GM21515 (cell line): ENCODE measurements at regions not wholly inside any gene's neighbourhood (a gene's known extent, or its start where the extent isn't known, plus 50 kb on each side); places are given as distances from the start of the nearest gene placed in this dataset.
"Not testable (repeated sequence)": the region's sequence is repeated elsewhere in the genome, so short reads cannot be mapped to it uniquely, and the experiment has no call there.

Experiments used
- ATAC-seq: cut with Tn5 transposase; IDR thresholded peaks from one replicate; pipeline ENCODE4 v1.9.1; 2021; ENCODE audit not compliant: unreplicated experiment

- no peak for ATAC-seq
Measured at GRCh38 chr1:242826701-242827336, 302.3 kb upstream of the PLD5 start.

- ATAC-seq = no peak
Measured at GRCh38 chr1:242824435-242824834, 299.9 kb upstream of the PLD5 start.

DNA sequence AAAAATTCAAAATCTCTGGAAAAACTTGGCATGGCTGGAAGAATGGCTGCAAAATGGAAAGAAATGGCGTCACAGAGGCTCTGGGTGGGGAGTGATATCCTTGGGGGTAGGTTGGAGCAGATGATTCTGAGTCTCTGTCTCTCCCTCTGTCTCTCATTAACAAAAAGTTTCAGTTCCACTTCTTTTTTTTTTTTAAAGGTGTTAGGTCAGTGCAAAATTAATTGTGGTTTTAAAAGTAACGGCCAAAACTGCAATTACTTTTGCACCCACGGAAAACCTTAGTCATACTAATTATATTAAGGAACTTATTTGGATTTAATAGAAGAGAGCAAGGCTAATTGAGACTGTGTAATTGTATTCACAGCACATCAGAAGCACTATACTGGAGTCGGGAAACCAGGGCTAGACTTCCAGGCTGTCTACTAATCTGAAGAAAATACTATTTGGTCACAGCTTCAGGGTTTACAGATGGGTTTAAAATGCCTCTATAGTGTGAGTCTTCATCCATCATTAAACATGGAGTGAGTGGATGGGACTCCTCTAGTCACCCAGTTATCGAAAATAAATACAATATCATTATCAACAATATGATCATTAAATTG lies 289.1 kb upstream of the PLD5 start:
- peak; percentile 90 for ATAC-seq

DNA sequence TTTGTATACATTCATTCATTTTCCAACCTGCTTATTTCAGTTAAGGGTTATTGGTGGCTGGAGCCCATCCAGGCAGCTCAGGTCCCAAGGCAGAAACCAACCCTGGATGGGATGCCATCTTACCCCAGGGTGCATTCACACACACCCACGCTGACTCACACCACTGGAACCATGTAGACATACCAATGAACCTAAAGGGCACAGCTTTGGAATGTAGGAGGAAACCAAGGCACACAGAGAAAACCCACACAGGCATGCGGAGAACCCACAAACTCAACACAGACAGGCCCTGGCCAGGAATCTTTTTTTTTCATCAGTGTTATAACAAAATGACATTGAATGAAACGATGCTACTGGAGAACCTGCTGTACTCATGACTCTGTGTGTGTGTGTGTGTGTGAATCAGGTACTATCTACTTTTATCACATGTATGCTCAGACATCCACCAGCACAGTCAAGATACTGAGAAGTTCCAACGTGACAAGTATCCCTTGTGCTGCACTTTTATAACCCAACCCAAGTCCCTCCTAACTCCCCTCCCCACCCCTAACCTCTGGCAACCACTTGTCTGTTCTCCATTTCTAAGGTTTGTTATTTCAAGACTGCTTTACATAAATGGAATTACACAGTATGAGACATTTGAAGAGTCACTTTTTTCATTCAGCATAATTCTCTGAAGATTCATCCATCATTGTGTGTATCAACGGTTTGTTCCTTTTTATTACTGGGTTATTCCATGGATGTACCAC lies 286.8 kb upstream of the PLD5 start:
- no peak for ATAC-seq

- no peak for ATAC-seq
Measured at GRCh38 chr1:242806324-242806723, 281.8 kb upstream of the PLD5 start.

DNA sequence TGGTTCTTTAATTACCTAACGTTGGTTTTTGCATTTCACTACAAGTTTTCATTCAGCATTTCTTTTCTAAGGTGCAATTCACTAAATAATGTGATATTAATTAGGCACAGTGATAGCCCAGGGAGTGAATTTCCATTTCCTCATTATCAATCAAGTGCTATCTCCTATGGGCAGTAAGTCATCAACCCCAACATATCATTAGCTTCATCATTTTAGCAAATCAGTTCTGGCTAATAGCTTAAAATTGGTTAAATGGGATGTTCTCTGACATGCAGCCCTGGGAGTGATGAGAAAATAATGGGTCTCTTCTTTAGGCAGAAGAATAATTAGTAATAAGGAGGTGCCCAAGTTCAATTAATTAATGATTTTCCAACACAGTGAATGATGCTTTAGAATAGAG lies 280.9 kb upstream of the PLD5 start:
- not testable (repeated sequence) for ATAC-seq

DNA sequence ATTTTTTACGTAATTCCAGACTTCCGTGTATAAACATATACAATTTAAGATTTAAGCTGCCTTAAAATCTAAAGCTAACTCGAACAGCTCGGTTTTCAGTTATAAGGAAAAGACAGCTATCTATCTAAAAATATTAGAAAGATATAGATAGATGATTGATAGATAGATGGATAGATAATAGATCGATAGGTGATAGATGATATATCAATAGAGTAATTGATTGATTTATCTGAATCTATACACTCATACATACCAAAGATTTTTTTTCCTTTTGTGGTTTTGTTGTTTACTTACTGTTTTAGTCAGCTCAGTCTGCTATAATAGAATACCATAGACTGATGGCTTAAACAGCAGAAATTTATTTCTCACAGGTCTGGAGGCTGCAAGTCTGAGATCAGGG lies 278.5 kb upstream of the PLD5 start:
- no peak for ATAC-seq

DNA sequence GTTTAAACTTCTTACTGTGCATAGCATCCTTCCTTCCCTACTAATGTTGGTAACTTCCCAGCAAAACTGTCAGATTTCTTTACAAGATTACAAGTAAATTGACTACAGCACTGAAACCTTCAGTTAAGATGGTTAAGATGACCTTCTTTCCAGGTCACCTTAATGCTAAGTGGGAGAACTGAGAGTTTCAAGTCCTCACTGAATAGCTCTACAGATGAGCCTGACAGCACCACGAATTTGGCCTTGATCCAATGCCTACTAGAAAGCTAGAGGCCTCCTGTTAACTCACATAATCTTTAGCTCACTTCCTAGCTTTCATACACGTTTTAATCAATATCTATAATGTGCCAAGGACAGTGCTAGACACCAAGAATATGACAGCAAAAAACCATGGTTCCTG lies 276.0 kb upstream of the PLD5 start:
- no peak for ATAC-seq

DNA sequence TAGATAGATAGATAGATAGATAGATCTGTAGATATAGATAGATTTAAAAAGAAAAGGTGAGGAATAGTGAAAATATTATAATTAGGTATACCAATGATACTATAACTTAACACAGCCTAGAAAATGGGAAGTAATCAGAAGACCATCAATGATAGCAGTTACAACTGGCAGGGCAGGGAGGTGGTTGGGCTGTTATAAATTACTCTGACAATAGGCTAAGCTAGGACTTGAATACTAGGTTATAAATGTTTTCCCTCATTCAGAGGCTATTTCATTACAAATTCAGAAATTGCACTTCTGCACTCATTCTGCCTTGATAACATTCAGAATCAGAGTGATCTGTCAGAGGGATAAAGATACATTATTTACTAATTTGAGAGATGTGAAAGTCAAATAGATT lies 273.4 kb upstream of the PLD5 start:
- no peak for ATAC-seq

GRCh38 chr1:242788771-242789170 lies 264.3 kb upstream of the PLD5 start:
- ATAC-seq = peak; percentile 72

DNA sequence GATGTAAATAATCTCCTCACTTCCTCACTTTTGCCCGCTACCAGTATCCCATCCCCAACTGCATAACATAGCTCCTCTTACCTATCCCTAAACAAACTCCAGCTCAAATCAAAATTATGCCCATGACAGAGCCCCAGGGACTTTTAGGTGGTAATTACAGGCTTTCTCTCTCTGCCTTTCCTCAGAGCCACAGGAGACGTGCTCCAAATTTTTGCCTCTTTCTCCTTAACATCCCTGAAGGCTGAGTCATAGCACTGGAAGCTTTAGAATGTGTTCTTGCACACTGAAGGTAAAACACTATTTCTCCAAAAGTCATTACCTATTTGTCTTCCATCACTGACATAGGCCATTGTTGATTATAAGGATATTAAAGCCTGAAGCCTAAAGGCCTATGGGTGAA lies 263.5 kb upstream of the PLD5 start:
- ATAC-seq = no peak

DNA sequence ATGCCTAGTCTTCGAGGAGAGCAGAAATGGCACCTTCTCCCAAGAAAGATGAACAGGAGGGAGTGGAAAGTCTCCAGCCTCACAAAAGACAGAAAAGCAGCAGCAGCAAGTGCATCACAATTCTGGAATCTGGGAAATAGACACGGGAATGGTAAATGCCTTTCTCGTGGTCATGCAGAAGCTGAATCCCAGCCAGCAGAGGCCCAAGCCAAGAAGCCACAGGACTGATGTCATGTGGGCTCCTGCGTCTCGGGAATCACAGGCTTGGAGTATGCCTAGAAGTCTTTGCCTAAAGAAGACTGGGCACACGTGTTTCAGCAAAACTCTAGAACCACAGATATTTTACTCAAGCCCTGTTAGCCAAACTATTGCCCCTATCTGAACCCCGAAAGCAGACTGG lies 260.3 kb upstream of the PLD5 start:
- no peak for ATAC-seq

GRCh38 chr1:242784084-242784483 lies 259.6 kb upstream of the PLD5 start:
- ATAC-seq = peak; percentile 79

GRCh38 chr1:242774256-242774655 lies 249.8 kb upstream of the PLD5 start:
- ATAC-seq = no peak

- ATAC-seq = no peak
Measured at GRCh38 chr1:242770366-242770765, 245.9 kb upstream of the PLD5 start.

- no peak for ATAC-seq
Measured at GRCh38 chr1:242764161-242764560, 239.7 kb upstream of the PLD5 start.

- no peak for ATAC-seq
Measured at GRCh38 chr1:242761556-242761955, 237.1 kb upstream of the PLD5 start.

DNA sequence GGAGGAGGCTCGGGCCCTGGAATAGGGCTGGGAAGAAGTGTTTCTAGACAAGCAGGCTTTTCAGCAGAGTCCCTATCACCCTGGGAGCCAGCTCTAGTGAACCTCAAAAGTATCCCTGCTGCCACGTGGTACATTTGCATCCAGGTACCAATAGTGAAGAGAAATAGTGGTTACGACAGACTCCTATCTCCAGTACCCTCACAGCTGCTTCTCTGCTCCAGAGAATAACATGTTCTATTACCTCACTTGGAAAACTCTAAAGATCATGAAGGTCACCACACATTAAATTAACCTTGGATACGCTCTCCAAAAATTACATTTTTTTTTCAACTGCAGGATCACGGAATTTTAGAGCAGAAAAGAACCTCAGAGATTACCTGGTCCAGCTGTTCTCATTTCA lies 230.4 kb upstream of the PLD5 start:
- ATAC-seq = no peak

- ATAC-seq = no peak
Measured at GRCh38 chr1:242754125-242754524, 229.6 kb upstream of the PLD5 start.

DNA sequence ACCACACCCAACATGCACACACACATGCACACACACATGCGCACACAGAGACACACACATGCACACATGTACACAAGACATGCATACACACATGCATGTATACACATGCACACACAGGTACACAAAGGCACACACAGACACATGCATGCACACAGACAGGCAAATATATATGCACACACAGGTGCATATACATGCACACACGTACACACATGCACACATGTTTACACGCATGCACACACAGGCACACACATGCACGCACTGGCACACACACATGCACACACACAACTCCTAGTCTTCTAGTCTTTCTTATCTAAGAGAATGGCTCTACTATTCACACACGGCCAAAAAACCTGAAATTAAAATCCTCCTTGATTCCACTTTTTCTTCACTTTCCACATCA lies 222.7 kb upstream of the PLD5 start:
- no peak for ATAC-seq

- ATAC-seq = no peak
Measured at GRCh38 chr1:242745079-242745478, 220.6 kb upstream of the PLD5 start.

DNA sequence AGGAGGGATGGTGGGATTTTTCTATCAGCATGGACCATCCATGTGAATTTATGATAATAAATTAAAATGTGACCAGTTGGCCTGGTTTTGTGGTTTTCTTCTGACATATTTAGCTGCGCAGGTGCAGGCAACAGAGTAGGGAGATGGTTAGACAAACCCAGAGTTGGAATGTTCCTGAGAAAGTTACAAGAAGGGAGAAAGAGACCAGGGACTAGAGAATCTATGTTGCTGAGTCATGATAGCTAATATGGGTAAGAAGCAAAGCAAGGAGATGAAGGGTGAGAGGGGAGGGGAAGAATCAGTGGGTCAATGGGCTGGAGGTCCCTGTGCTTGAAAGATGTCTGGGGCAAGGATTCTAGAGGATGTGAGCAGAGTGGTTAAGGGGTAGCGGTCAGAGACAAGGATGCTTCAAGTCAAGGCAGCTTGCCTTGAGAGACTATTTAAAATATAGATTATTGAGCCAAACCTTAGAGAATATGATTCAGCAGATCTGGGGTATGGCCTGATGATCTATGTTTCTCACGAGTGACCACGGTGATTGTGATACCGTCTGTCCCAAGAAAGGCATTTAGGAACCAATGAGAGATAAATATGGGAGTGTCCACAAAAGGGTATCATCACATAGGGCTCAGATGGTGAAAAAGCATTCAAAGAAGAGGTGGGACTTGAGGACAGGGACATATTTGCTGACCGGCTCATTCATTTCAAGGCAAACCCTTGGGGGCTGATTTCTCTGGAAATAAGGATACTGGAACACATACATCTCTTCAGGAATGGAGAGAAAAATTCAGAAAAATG lies 219.7 kb upstream of the PLD5 start:
- ATAC-seq = no peak
